KMS-11 (cell line): ENCODE measurements at regions not wholly inside any gene's neighbourhood (a gene's known extent, or its start where the extent isn't known, plus 50 kb on each side); places are given as distances from the start of the nearest gene placed in this dataset.

Experiments used
- H2AFZ ChIP-seq: fragments of 200-600 bp; sonication (generic); 2 replicates; pipeline ENCODE4 v1.6.1; 2016; ENCODE audit warnings: antibody characterized with exemption, mixed run types, low read depth
- H3K27ac ChIP-seq: fragments of 200-600 bp; sonication (generic); 2 replicates; pipeline ENCODE4 v1.6.1; 2016; ENCODE audit warnings: mild to moderate bottlenecking, mixed run types
- H3K27me3 ChIP-seq: fragments of 200-600 bp; sonication (generic); 2 replicates; pipeline ENCODE4 v1.6.1; 2017; ENCODE audit warnings: mild to moderate bottlenecking, low read depth, mixed run types, moderate library complexity; ENCODE audit not compliant: insufficient read depth
- H3K36me3 ChIP-seq: fragments of 200-600 bp; sonication (generic); 2 replicates; pipeline ENCODE4 v1.6.1; 2017; ENCODE audit warnings: mild to moderate bottlenecking, mixed run types; ENCODE audit not compliant: insufficient read depth
- H3K4me1 ChIP-seq: fragments of 200-600 bp; sonication (generic); 2 replicates; pipeline ENCODE4 v1.6.1; 2016; ENCODE audit warnings: mild to moderate bottlenecking, low read depth, mixed run types; ENCODE audit not compliant: poor library complexity, severe bottlenecking
- H3K4me2 ChIP-seq: fragments of 200-600 bp; sonication (generic); 2 replicates; pipeline ENCODE4 v1.7.0; 2016; ENCODE audit warnings: mild to moderate bottlenecking, mixed run types
- H3K4me3 ChIP-seq: fragments of 200-600 bp; sonication (generic); IDR thresholded peaks from 2 replicates; pipeline ENCODE4 v1.6.1; 2017; ENCODE audit warnings: low read depth, low read length, mixed read lengths; ENCODE audit not compliant: insufficient read depth
- H3K79me2 ChIP-seq: fragments of 200-600 bp; sonication (generic); 2 replicates; pipeline ENCODE4 v1.6.1; 2016; ENCODE audit warnings: low read depth, mixed run types; ENCODE audit not compliant: insufficient read depth
- H3K9ac ChIP-seq: fragments of 200-600 bp; sonication (generic); 2 replicates; pipeline ENCODE4 v1.6.1; 2016; ENCODE audit warnings: mild to moderate bottlenecking, mixed run types
- H4K20me1 ChIP-seq: fragments of 200-600 bp; sonication (generic); 2 replicates; pipeline ENCODE4 v1.6.1; 2016; ENCODE audit warnings: mild to moderate bottlenecking, mixed run types; ENCODE audit not compliant: insufficient read depth
- TF ChIP-seq, protein P1 (sequence below): fragments of 200-600 bp; sonication (generic); conservative IDR thresholded peaks from 2 replicates; pipeline ENCODE4 v1.6.1; 2017; ENCODE audit warnings: low read depth, mild to moderate bottlenecking, antibody characterized with exemption, low read length, moderate library complexity, mixed read lengths

DNA sequence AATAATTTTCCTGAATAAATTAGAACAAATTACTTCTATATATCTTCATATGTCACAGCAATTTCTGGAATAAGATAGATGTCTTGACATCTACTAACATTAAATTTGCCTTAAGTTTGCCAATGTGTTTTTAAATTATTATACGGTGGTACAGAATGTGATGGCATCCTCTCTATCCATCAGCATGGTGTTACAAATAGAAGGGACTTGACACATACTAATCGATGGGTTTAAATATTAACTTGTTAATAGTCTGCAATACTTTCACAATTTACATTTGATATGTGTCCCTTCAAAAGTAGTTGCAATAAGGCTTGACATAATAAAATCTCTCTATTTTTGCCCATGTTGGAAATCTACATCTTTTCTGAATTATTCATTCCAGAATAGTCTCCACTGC lies 65.1 kb upstream of the PRR20A start:
- Histone ChIP-seq H3K9ac (no peak overlapping the region), H3K27me3 (no peaks in the 10 kb centered on the region), H3K79me2 (no peaks in the 10 kb centered on the region), H4K20me1 (no peaks in the 10 kb centered on the region), H3K4me2 (no peak overlapping the region), H2AFZ (no peak overlapping the region), H3K4me1 (no peaks in the 10 kb centered on the region), H3K36me3 (no peaks in the 10 kb centered on the region), H3K4me3 (no peak overlapping the region), H3K27ac (no peak overlapping the region)
- TF ChIP-seq, protein P1, sequence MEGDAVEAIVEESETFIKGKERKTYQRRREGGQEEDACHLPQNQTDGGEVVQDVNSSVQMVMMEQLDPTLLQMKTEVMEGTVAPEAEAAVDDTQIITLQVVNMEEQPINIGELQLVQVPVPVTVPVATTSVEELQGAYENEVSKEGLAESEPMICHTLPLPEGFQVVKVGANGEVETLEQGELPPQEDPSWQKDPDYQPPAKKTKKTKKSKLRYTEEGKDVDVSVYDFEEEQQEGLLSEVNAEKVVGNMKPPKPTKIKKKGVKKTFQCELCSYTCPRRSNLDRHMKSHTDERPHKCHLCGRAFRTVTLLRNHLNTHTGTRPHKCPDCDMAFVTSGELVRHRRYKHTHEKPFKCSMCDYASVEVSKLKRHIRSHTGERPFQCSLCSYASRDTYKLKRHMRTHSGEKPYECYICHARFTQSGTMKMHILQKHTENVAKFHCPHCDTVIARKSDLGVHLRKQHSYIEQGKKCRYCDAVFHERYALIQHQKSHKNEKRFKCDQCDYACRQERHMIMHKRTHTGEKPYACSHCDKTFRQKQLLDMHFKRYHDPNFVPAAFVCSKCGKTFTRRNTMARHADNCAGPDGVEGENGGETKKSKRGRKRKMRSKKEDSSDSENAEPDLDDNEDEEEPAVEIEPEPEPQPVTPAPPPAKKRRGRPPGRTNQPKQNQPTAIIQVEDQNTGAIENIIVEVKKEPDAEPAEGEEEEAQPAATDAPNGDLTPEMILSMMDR, result no peak

DNA sequence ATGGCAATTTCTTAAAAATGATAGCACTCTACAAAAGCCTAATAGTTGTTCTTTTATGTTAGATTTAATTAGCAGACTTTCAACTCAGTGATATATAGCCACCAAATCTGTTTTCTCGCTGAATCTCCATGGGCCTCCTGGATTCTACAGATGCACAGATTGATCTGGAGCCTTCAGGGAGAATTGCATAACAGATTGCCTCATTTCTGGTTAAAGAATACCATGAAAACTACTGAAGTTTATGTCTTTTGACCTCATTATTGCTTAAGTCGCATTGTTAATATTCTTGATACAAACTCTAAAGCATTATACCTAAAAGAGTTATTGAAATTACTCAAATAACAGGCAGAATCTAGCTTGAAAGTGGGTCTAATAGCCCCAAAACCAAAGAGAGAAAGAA lies 53.7 kb upstream of the PRR20A start:
- Histone ChIP-seq H4K20me1 (no peaks in the 10 kb centered on the region), H3K36me3 (no peaks in the 10 kb centered on the region), H3K27ac (no peak overlapping the region), H3K4me2 (no peak overlapping the region), H3K4me3 (no peak overlapping the region), H3K27me3 (no peaks in the 10 kb centered on the region), H3K4me1 (no peaks in the 10 kb centered on the region), H3K79me2 (no peaks in the 10 kb centered on the region), H3K9ac (no peak overlapping the region), H2AFZ (no peak overlapping the region)
- TF ChIP-seq, protein P1, result no peak
